Nephron progenitor cell (in vitro differentiated cells): ENCODE measurements at regions not wholly inside any gene's neighbourhood (a gene's known extent, or its start where the extent isn't known, plus 50 kb on each side); places are given as distances from the start of the nearest gene placed in this dataset.

ENCODE experiments used
- DNase-seq: peaks from one replicate; pipeline ENCODE4 v3.0.0; 2021
- H3K27ac Mint-ChIP-seq: 2 replicates; pipeline ENCODE4 v1.8.0; 2021; ENCODE audit warnings: mild to moderate bottlenecking, moderate library complexity, mixed read lengths
- H3K27me3 Mint-ChIP-seq: 2 replicates; pipeline ENCODE4 v1.8.0; 2021; ENCODE audit warnings: mild to moderate bottlenecking, low read depth, mixed read lengths; ENCODE audit not compliant: poor library complexity
- H3K36me3 Mint-ChIP-seq: 2 replicates; pipeline ENCODE4 v1.8.0; 2021; ENCODE audit warnings: low read depth, mixed read lengths
- H3K4me1 Mint-ChIP-seq: 2 replicates; pipeline ENCODE4 v1.8.0; 2021; ENCODE audit warnings: mixed read lengths
- H3K4me3 Mint-ChIP-seq: 2 replicates; pipeline ENCODE4 v1.8.0; 2021; ENCODE audit warnings: mild to moderate bottlenecking, moderate library complexity, mixed read lengths
- H3K9me3 Mint-ChIP-seq: 2 replicates; pipeline ENCODE4 v1.8.0; 2021; ENCODE audit warnings: mild to moderate bottlenecking, moderate library complexity, mixed read lengths
- TF ChIP-seq, protein P1 (sequence below): fragments of 200-600 bp; sonication (generic); IDR thresholded peaks from 2 replicates; pipeline ENCODE4 v1.5.0; 2021; ENCODE audit warnings: antibody characterized with exemption

GRCh38 chr2:111673526-111673925, 210.5 kb downstream of the ANAPC1 start:
- DNase-seq, result no peak
- H3K27me3 Mint-ChIP-seq, result peaks cover 3% of the 10 kb centered on the region
- H3K4me1 Mint-ChIP-seq, result peaks cover 29% of the 10 kb centered on the region
- peak overlapping the region; percentile 13 for H3K4me3 Mint-ChIP-seq
- peaks cover 6% of the 10 kb centered on the region for H3K36me3 Mint-ChIP-seq
- TF ChIP-seq, protein P1, sequence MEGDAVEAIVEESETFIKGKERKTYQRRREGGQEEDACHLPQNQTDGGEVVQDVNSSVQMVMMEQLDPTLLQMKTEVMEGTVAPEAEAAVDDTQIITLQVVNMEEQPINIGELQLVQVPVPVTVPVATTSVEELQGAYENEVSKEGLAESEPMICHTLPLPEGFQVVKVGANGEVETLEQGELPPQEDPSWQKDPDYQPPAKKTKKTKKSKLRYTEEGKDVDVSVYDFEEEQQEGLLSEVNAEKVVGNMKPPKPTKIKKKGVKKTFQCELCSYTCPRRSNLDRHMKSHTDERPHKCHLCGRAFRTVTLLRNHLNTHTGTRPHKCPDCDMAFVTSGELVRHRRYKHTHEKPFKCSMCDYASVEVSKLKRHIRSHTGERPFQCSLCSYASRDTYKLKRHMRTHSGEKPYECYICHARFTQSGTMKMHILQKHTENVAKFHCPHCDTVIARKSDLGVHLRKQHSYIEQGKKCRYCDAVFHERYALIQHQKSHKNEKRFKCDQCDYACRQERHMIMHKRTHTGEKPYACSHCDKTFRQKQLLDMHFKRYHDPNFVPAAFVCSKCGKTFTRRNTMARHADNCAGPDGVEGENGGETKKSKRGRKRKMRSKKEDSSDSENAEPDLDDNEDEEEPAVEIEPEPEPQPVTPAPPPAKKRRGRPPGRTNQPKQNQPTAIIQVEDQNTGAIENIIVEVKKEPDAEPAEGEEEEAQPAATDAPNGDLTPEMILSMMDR, result no peak
- H3K27ac Mint-ChIP-seq, result no peak overlapping the region
- H3K9me3 Mint-ChIP-seq, result peaks cover 30% of the 10 kb centered on the region

GRCh38 chr2:111675419-111676194, 208.4 kb downstream of the ANAPC1 start:
- Mint-ChIP-seq H3K4me1 (peaks cover 39% of the 10 kb centered on the region), H3K36me3 (peaks cover 6% of the 10 kb centered on the region), H3K9me3 (peaks cover 23% of the 10 kb centered on the region), H3K4me3 (no peak overlapping the region), H3K27me3 (peaks cover 3% of the 10 kb centered on the region), H3K27ac (no peak overlapping the region)
- DNase-seq, result no peak
- TF ChIP-seq, protein P1, result no peak

- no peak overlapping the region for H3K27ac Mint-ChIP-seq
- H3K9me3 Mint-ChIP-seq, result peaks cover 22% of the 10 kb centered on the region
Measured at GRCh38 chr2:111676291-111676822, 207.6 kb downstream of the ANAPC1 start.

GRCh38 chr2:111678161-111678560, 205.8 kb downstream of the ANAPC1 start:
- DNase-seq, result no peak
- no peak overlapping the region for H3K4me3 Mint-ChIP-seq
- TF ChIP-seq, protein P1, result no peak
- H3K27ac Mint-ChIP-seq, result no peak overlapping the region
- peaks cover 5% of the 10 kb centered on the region for H3K27me3 Mint-ChIP-seq
- H3K36me3 Mint-ChIP-seq, result peaks cover 6% of the 10 kb centered on the region
- H3K9me3 Mint-ChIP-seq, result peaks cover 24% of the 10 kb centered on the region
- H3K4me1 Mint-ChIP-seq, result peaks cover 34% of the 10 kb centered on the region

More at GRCh38 chr2:111676291-111676822, 207.6 kb downstream of the ANAPC1 start:
- DNase-seq, result no peak
- peaks cover 3% of the 10 kb centered on the region for H3K27me3 Mint-ChIP-seq
- H3K4me1 Mint-ChIP-seq, result peaks cover 35% of the 10 kb centered on the region
- TF ChIP-seq, protein P1, result no peak
- H3K36me3 Mint-ChIP-seq, result peaks cover 2% of the 10 kb centered on the region
- H3K4me3 Mint-ChIP-seq, result no peak overlapping the region

DNA sequence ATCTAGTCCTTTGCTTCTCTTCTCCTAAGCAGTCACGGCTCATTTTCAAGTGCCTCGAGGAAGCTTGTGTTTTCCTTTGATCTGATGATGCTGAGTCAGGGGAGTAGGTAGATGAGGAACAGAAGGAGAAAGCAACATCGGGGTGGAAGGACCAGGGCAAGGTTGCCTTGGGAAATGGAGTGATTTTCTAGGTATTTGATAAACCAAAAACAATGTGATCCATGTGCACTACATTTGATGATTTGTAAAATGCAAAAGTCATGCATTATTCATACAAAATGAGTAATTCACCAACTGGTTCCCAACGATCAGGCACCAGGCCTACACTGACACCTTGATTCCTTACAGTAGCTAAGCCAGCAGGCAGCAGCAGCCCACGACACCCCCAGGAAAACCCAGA, 205.3 kb downstream of the ANAPC1 start:
- Mint-ChIP-seq H3K36me3 (peaks cover 8% of the 10 kb centered on the region), H3K4me1 (peaks cover 32% of the 10 kb centered on the region), H3K4me3 (no peak overlapping the region), H3K9me3 (peaks cover 26% of the 10 kb centered on the region), H3K27me3 (peaks cover 6% of the 10 kb centered on the region), H3K27ac (no peak overlapping the region)
- TF ChIP-seq, protein P1, result no peak
- no peak for DNase-seq
